NCI-H1417 (cell line): ENCODE measurements at regions not wholly inside any gene's neighbourhood (a gene's known extent, or its start where the extent isn't known, plus 50 kb on each side); places are given as distances from the start of the nearest gene placed in this dataset.
"Not testable (repeated sequence)": the region's sequence is repeated elsewhere in the genome, so short reads cannot be mapped to it uniquely, and the experiment has no call there.

Experiments
- DNase-seq, 3 experiments: peaks; one replicate each; lab custom pipeline; 2025; lab: John Stamatoyannopoulos, UW

- not testable (repeated sequence) for DNase-seq
These were observed 76.9 kb upstream of the HNRNPA1L2 start for GRCh38 chr13:52565324-52565723.

GRCh38 chr13:52569904-52570602 is 72.2 kb upstream of the HNRNPA1L2 start:
- peak; percentile 34 to 64 (median 59) for DNase-seq

GRCh38 chr13:52571163-52571562 is 71.1 kb upstream of the HNRNPA1L2 start:
- DNase-seq = not testable (repeated sequence)

GRCh38 chr13:52582962-52583361 is 59.3 kb upstream of the HNRNPA1L2 start:
- not testable (repeated sequence) for DNase-seq
